ENCODE measurements at regions not wholly inside any gene's neighbourhood (a gene's known extent, or its start where the extent isn't known, plus 50 kb on each side); places are given as distances from the start of the nearest gene placed in this dataset.

- no peak for DNase-seq (ENCODE audit: low read depth)
Measured at GRCh38 chr18:75809926-75810255, 382.4 kb upstream of the SMIM21 start.

GRCh38 chr18:75809151-75809925, 381.8 kb upstream of the SMIM21 start:
- DNase-seq (ENCODE audit: low read depth), result peak; percentile 64

- no peak for DNase-seq (ENCODE audit: low read depth)
Measured at GRCh38 chr18:75805265-75805664, 377.8 kb upstream of the SMIM21 start.

- DNase-seq (ENCODE audit: low read depth), result no peak
Measured at GRCh38 chr18:75802681-75803080, 375.2 kb upstream of the SMIM21 start.

- no peak for DNase-seq (ENCODE audit: low read depth)
Measured at GRCh38 chr18:75801178-75801577, 373.7 kb upstream of the SMIM21 start.

GRCh38 chr18:75800331-75800648, 372.8 kb upstream of the SMIM21 start:
- no peak for DNase-seq (ENCODE audit: low read depth)

GRCh38 chr18:75799449-75800330, 372.2 kb upstream of the SMIM21 start:
- peak; percentile 45 for DNase-seq (ENCODE audit: low read depth)

GRCh38 chr18:75797046-75797445, 369.5 kb upstream of the SMIM21 start:
- DNase-seq (ENCODE audit: low read depth), result peak; percentile 56

- no peak for DNase-seq (ENCODE audit: low read depth)
Measured at GRCh38 chr18:75790796-75791195, 363.3 kb upstream of the SMIM21 start.

GRCh38 chr18:75790111-75790510, 362.6 kb upstream of the SMIM21 start:
- DNase-seq (ENCODE audit: low read depth), result no peak

- no peak for DNase-seq (ENCODE audit: low read depth)
Measured at GRCh38 chr18:75785834-75786233, 358.3 kb upstream of the SMIM21 start.

GRCh38 chr18:75785206-75785605, 357.7 kb upstream of the SMIM21 start:
- DNase-seq (ENCODE audit: low read depth), result no peak

GRCh38 chr18:75784390-75784789, 356.9 kb upstream of the SMIM21 start:
- DNase-seq (ENCODE audit: low read depth), result peak; percentile 94

- DNase-seq (ENCODE audit: low read depth), result no peak
Measured at GRCh38 chr18:75783566-75784281, 356.2 kb upstream of the SMIM21 start.

- no peak for DNase-seq (ENCODE audit: low read depth)
Measured at GRCh38 chr18:75782826-75783225, 355.3 kb upstream of the SMIM21 start.

- DNase-seq (ENCODE audit: low read depth), result no peak
Measured at GRCh38 chr18:75782204-75782603, 354.7 kb upstream of the SMIM21 start.

GRCh38 chr18:75779910-75780309, 352.4 kb upstream of the SMIM21 start:
- no peak for DNase-seq (ENCODE audit: low read depth)

- no peak for DNase-seq (ENCODE audit: low read depth)
Measured at GRCh38 chr18:75779450-75779849, 351.9 kb upstream of the SMIM21 start.

GRCh38 chr18:75777630-75778029, 350.1 kb upstream of the SMIM21 start:
- no peak for DNase-seq (ENCODE audit: low read depth)

- peak; percentile 40 for DNase-seq (ENCODE audit: low read depth)
Measured at GRCh38 chr18:75775121-75775520, 347.6 kb upstream of the SMIM21 start.

- DNase-seq (ENCODE audit: low read depth), result no peak
Measured at GRCh38 chr18:75773618-75774017, 346.1 kb upstream of the SMIM21 start.

- no peak for DNase-seq (ENCODE audit: low read depth)
Measured at GRCh38 chr18:75762758-75763157, 335.3 kb upstream of the SMIM21 start.

Data from myocyte (in vitro differentiated cells).